Activated naive CD4-positive, alpha-beta T cell (primary cell): ENCODE measurements at regions not wholly inside any gene's neighbourhood (a gene's known extent, or its start where the extent isn't known, plus 50 kb on each side); places are given as distances from the start of the nearest gene placed in this dataset.

Source experiments
- DNase-seq, 4 experiments: peaks; one replicate each; lab custom pipeline; 2025; lab: John Stamatoyannopoulos, UW

GRCh38 chr3:124602980-124603627 lies 127.1 kb upstream of the UMPS start:
- DNase-seq, result no peak

DNA sequence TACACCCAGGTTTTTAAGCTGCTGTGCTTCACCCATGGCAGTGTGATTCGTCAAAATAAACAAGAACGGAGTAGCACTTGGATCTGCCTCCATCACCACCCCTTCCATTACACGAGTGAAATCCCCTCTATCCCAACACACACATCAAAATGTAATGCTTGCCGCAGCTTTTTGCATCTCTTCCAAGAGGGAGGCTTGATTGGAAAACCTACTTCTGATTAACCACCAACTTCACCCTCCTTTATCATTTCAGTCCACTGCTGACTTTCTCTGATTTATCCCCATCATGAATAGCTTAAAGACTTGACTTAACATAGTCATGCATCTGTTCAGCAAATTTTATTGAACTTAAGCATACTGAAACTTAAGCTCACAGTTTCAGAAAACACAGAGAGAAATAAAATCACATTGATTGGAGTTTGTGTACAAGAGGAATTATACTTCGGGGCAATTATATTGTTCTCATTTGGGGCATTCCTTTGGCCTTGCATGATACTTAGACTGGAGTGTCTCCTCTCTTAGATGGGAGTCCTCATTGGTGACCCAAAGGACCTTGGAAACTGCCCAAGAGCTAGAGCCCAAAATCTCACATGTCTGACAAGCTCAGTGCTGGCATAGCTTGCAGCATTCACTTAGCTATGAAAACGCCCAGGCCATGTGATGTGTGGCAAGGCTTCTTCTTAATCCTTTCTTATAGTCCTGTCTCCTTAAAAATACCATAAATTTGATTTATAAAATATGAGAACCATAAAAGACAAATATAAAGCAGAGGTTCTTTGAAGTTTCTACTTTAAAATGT lies 124.3 kb upstream of the UMPS start:
- DNase-seq, result no peak

DNA sequence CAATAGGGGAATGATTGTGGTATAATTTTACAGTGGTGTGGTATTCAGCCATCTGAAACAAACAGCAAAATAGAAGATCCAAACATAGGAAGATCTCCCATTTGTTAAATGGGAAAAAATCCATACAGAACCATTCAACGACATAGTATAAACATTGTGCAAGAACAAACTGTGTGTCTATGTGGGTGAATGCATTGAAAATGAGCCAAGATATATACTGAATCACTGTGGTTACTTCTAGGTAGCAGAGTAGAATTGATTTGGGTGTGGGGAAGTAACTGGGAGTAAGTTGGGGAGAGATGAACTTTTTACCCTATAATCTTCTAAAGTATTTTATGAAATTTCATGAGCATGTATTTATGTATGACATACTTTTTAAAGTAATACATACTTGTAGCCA lies 123.1 kb upstream of the UMPS start:
- DNase-seq, result no peak

DNA sequence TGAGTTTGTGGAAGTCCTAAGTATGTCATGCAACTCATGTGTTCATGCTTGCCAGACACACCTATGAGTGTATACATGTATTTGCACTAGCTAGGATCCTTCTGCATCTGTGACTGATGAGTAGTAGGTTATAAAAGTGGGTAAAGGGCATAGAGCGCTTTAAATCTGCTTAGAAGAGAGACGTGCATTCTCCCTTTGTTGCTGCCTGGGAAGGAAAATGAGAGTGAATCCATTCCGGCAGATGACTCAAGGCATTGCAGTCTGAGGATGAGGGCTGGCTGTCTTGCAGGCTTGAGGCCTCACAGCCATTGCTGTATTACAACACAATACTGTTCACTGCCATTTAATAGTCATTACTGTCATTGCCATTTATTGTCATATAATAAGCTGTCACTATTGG lies 120.8 kb upstream of the UMPS start:
- no peak for DNase-seq

GRCh38 chr3:124610130-124610529 lies 120.1 kb upstream of the UMPS start:
- no peak for DNase-seq

GRCh38 chr3:124611520-124611919 lies 118.7 kb upstream of the UMPS start:
- no peak for DNase-seq

DNA sequence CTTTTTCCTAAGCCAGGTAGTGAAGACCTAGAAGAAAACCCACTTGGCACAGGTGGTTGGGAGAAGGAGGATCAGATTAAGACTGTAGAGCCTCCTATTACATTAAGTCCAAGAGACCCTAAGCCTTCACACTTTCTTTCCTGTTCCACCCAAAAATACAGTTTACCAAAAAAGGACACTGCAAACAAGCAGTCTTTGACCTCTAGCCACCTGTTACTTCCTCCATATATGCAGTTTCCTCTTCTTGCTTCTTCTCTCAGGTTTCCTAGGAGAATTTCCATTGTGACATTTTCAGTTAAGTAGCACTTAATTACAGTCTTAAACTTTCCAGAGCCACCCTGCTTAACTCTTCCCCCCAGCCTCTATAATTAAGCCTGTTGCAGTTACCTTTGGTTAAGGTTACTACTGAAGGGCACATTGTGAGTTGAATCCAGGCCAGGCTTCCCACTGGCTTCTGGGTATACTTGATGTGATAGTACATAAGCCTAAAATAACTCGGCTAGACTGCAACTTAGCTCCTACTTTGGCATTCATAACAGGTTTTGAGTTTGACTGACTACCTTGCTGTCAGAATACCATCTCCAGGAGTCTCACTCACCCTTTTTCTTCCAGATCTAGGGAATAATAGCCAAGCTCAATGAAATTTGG lies 114.2 kb upstream of the UMPS start:
- DNase-seq, result no peak

DNA sequence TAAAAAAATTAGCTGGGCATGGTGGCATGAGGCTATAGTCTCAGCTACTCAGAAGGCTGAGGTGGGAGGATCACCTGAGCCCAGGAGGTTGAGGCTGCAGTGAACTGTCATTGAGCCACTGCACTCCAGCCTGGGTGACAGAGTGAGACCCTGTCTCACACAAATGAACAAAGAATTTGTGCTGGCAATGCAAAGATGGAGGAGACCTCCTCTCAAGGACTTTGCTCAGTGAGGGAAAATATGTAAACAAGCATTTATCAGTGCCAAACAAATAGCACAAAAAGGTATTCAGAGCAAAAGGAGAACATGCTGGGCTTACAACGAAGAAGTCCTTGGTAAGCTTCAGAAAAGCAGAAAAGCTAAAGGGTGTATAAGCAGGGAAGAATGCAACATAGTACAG lies 113.1 kb upstream of the UMPS start:
- DNase-seq, result no peak

GRCh38 chr3:124619887-124620599 lies 110.2 kb upstream of the UMPS start:
- DNase-seq, result no peak

DNA sequence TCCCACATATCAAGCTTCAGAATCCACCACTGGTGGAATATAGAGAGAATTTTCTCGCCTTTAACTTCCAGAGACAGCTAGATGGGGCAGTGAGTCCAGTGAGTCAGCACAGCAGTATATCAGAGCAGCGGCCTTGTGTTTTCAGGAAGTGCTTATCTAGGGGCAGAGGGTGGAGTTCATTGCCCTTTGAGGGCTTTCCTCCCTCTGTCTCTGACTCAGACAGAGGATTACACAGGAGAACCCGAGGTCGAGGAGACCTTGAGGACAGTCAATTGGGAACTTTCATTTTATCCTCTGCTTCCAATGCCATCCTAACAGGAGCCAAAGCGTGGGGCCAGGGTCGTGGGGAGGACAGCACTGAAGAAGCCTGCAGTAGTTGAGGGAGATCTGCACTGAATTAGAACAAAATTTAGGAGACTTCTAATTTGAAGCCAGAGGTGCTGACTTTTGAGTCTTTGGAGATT lies 109.6 kb upstream of the UMPS start:
- no peak for DNase-seq

GRCh38 chr3:124621498-124621897 lies 108.8 kb upstream of the UMPS start:
- DNase-seq, result no peak

DNA sequence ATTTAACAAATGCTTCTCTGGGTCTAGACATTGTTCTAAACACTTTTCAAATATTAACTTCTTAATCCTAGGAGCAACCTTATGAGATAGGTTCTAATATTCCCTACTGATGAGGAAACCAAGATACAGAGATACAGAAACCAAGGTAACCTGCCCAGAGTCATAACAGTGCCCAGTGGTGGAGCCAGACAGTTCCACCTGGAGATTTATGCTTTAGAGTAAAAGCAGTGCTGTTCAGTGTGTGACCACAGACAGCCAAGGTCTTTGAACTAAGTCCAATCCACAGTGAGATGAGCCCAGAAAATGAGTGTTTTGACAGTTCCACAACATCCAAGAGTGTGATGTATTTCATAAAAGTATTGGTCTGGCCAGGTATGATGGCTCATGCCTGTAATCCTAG lies 105.2 kb upstream of the UMPS start:
- no peak for DNase-seq

GRCh38 chr3:124627501-124627908 lies 102.7 kb upstream of the UMPS start:
- no peak for DNase-seq

DNA sequence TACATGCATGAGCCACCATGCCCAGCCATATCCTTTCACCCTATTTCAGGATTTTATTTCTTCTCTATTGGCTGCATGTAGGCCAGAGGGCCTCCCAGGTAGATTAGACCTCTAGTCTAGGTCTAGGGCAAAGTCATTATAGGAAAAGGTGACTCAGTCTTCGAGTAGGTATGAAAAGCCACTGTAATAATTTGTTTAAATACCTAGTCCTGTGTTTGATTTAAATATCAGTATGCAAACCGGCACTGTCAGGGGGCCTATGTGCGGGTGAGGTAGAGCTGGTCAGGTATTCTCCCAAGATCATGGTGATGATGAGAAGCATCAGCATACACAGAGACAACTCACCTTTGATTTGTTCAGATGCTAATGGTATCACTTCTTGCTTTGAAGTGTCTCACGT lies 101.4 kb upstream of the UMPS start:
- DNase-seq, result no peak

GRCh38 chr3:124629497-124629896 lies 100.8 kb upstream of the UMPS start:
- no peak for DNase-seq

GRCh38 chr3:124630960-124631359 lies 99.3 kb upstream of the UMPS start:
- no peak for DNase-seq

DNA sequence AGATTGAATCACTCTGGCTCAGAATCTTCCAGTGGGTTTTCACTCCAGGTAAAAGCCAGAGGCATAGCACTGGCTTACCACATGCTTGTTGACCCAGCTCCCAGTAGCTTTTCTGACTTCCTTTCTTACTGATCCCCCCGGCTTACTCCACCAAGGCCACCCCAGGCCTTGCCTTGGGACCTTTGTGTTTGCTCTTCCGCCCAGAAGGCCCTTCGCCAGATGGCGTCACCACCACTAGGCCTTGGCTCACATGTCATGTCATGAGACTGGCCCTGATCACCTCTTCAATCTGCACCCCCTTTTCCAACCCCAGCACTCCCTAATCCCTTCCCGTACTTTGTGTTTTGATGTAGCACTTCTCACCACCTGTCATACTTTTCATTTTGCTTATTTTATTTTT lies 98.5 kb upstream of the UMPS start:
- no peak for DNase-seq

GRCh38 chr3:124632566-124633140 lies 97.6 kb upstream of the UMPS start:
- DNase-seq, result no peak

- no peak for DNase-seq
Observed at GRCh38 chr3:124633524-124633923, 96.7 kb upstream of the UMPS start.

- DNase-seq, result no peak
Observed at GRCh38 chr3:124634210-124635168, 95.8 kb upstream of the UMPS start.

GRCh38 chr3:124635169-124635539 lies 95.1 kb upstream of the UMPS start:
- DNase-seq, result no peak
